CD4-positive, alpha-beta T cell (primary cell): ENCODE measurements at regions not wholly inside any gene's neighbourhood (a gene's known extent, or its start where the extent isn't known, plus 50 kb on each side); places are given as distances from the start of the nearest gene placed in this dataset.

ENCODE experiments used
- ATAC-seq: fragments of 200-7000 bp; cut with Tn5 transposase; one replicate; pipeline ENCODE4 v1.10.0; 2022; ENCODE audit warnings: mild to moderate bottlenecking; ENCODE audit not compliant: poor library complexity
- CTCF ChIA-PET: fragments of 350-600 bp; sonication (Branson Sonifier 250); formaldehyde crosslinking; loops from one replicate; lab custom pipeline; 2021; ENCODE audit warnings: antibody characterized with exemption, inconsistent platforms; lab: Charles Lee
- POLR2A ChIA-PET: fragments of 350-600 bp; sonication (Branson Sonifier 250); formaldehyde crosslinking; loops from one replicate; lab custom pipeline; 2021; ENCODE audit warnings: antibody characterized with exemption, inconsistent platforms; lab: Charles Lee
- DNase-seq, 14 experiments: peaks; one replicate each; pipeline ENCODE4 v3.0.0-alpha.2; 2013 to 2020; ENCODE audit warnings: mixed read lengths in 2 of 14
- H3K27ac ChIP-seq, 2 donors: one replicate each; pipeline versions ENCODE4 v1.5.1 to v1.7.0; 2013; ENCODE audit warnings: low read length in 2 of 2, low read depth in 1 of 2, mild to moderate bottlenecking in 1 of 2
- H3K27me3 ChIP-seq, 2 experiments: 1 replicate in 1 of 2; 2 replicates in 1 of 2; pipeline versions ENCODE4 v1.6.1 to v1.7.0; 2013; ENCODE audit warnings: low read length in 2 of 2, control low read depth in 1 of 2, mild to moderate bottlenecking in 1 of 2, moderate library complexity in 1 of 2; ENCODE audit not compliant: insufficient read depth in 2 of 2, control insufficient read depth in 1 of 2
- H3K36me3 ChIP-seq: one replicate; pipeline ENCODE4 v1.6.1; 2013; ENCODE audit warnings: low read length, control low read depth; ENCODE audit not compliant: insufficient read depth
- H3K4me1 ChIP-seq: one replicate; pipeline ENCODE4 v1.6.1; 2013; ENCODE audit warnings: low read length, control low read depth; ENCODE audit not compliant: insufficient read depth
- H3K4me3 ChIP-seq: one replicate; pipeline ENCODE4 v1.5.1; 2013; ENCODE audit warnings: mild to moderate bottlenecking, low read length, moderate library complexity
- H3K9me3 ChIP-seq, 2 experiments: 1 replicate in 1 of 2; 2 replicates in 1 of 2; pipeline versions ENCODE4 v1.6.1 to v1.7.0; 2013; ENCODE audit warnings: low read length in 2 of 2, mild to moderate bottlenecking in 2 of 2, control low read depth in 1 of 2, moderate library complexity in 1 of 2; ENCODE audit not compliant: control insufficient read depth in 1 of 2, insufficient read depth in 1 of 2
- H3K27ac Mint-ChIP-seq: one replicate; pipeline ENCODE4 v1.8.0; 2020; ENCODE audit warnings: mixed read lengths
- H3K27me3 Mint-ChIP-seq: one replicate; pipeline ENCODE4 v1.8.0; 2021; ENCODE audit warnings: mixed read lengths
- H3K36me3 Mint-ChIP-seq: one replicate; pipeline ENCODE4 v1.8.0; 2021; ENCODE audit warnings: low read depth, mixed read lengths
- H3K4me1 Mint-ChIP-seq: one replicate; pipeline ENCODE4 v1.8.0; 2021; ENCODE audit warnings: low read depth, mixed read lengths
- H3K4me3 Mint-ChIP-seq: one replicate; pipeline ENCODE4 v1.8.0; 2020; ENCODE audit warnings: mild to moderate bottlenecking, mixed read lengths
- H3K9me3 Mint-ChIP-seq: one replicate; pipeline ENCODE4 v1.8.0; 2020; ENCODE audit warnings: mixed read lengths
- intact Hi-C, 2 experiments: fragments of 100-400 bp; cut with DNase I in 1 of 2; cut with micrococcal nuclease in 1 of 2; formaldehyde crosslinking; loops; one replicate each; pipeline versions ENCODE4 v1.15.1 to v1.9.0; 2023 to 2025; cut with DNase I, micrococcal nuclease
- TF ChIP-seq, protein P1 (sequence below): fragments of 200-600 bp; IDR thresholded peaks from one replicate; pipeline ENCODE4 v1.8.0; 2022; ENCODE audit warnings: antibody characterized with exemption, mild to moderate bottlenecking

GRCh38 chr12:43117226-43117930 is 434.6 kb downstream of the ADAMTS20 start:
- Histone ChIP-seq H3K4me3 (no peak overlapping the region), H3K27me3 (no peaks in the 10 kb centered on the region), H3K36me3 (no peaks in the 10 kb centered on the region), H3K27ac (no peak overlapping the region), H3K4me1 (no peaks in the 10 kb centered on the region), H3K9me3 (no peaks in the 10 kb centered on the region)
- ChIA-PET CTCF (no interaction called here), POLR2A (no interaction called here)
- TF ChIP-seq, protein P1, sequence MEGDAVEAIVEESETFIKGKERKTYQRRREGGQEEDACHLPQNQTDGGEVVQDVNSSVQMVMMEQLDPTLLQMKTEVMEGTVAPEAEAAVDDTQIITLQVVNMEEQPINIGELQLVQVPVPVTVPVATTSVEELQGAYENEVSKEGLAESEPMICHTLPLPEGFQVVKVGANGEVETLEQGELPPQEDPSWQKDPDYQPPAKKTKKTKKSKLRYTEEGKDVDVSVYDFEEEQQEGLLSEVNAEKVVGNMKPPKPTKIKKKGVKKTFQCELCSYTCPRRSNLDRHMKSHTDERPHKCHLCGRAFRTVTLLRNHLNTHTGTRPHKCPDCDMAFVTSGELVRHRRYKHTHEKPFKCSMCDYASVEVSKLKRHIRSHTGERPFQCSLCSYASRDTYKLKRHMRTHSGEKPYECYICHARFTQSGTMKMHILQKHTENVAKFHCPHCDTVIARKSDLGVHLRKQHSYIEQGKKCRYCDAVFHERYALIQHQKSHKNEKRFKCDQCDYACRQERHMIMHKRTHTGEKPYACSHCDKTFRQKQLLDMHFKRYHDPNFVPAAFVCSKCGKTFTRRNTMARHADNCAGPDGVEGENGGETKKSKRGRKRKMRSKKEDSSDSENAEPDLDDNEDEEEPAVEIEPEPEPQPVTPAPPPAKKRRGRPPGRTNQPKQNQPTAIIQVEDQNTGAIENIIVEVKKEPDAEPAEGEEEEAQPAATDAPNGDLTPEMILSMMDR, result no peak
- Mint-ChIP-seq H3K27me3 (no peaks in the 10 kb centered on the region), H3K9me3 (peaks cover 3% of the 10 kb centered on the region), H3K4me1 (no peaks in the 10 kb centered on the region), H3K4me3 (no peak overlapping the region), H3K27ac (no peak overlapping the region), H3K36me3 (no peaks in the 10 kb centered on the region)
- DNase-seq (no peak), ATAC-seq (no peak)
- intact Hi-C loops, result no loop called here

GRCh38 chr12:43115441-43116160 is 436.4 kb downstream of the ADAMTS20 start:
- H3K4me1 ChIP-seq, result no peaks in the 10 kb centered on the region
- H3K4me1 Mint-ChIP-seq, result no peaks in the 10 kb centered on the region
- H3K36me3 Mint-ChIP-seq, result no peaks in the 10 kb centered on the region
- no peaks in the 10 kb centered on the region for H3K27me3 Mint-ChIP-seq
- TF ChIP-seq, protein P1, result no peak
- H3K27ac Mint-ChIP-seq, result no peak overlapping the region
- no peak overlapping the region for H3K4me3 ChIP-seq
- H3K9me3 ChIP-seq, result no peaks in the 10 kb centered on the region
- ChIA-PET POLR2A (no interaction called here), CTCF (no interaction called here)
- H3K36me3 ChIP-seq, result no peaks in the 10 kb centered on the region
- DNase-seq (no peak), ATAC-seq (no peak)
- H3K27me3 ChIP-seq, result no peaks in the 10 kb centered on the region
- peaks cover 3% of the 10 kb centered on the region for H3K9me3 Mint-ChIP-seq
- H3K4me3 Mint-ChIP-seq, result no peak overlapping the region
- intact Hi-C loops, result no loop called here
- H3K27ac ChIP-seq, result no peak overlapping the region

DNA sequence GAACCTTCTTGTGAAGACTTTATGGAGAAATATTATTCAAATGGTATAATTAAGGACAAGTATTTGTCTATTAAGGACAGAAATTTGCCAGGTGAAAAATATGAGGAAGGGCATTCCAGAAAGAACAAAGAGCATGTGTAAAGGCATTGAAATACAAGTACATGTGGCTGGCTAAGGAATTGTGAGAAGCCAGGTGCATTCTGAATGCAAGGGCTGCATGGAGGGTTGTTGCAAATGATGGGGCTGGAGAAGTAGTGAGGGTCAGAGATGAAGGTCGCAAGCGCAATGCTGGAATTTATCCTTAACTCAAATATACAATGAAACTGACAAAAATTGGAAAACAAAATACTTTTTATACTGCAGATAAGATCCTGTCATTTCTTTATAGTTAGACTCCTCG is 437.7 kb downstream of the ADAMTS20 start:
- no peaks in the 10 kb centered on the region for H3K4me1 Mint-ChIP-seq
- POLR2A ChIA-PET, result no interaction called here
- no peak overlapping the region for H3K4me3 Mint-ChIP-seq
- Histone ChIP-seq H3K27me3 (no peaks in the 10 kb centered on the region), H3K4me1 (no peaks in the 10 kb centered on the region), H3K4me3 (no peak overlapping the region), H3K27ac (no peak overlapping the region), H3K9me3 (no peaks in the 10 kb centered on the region), H3K36me3 (no peaks in the 10 kb centered on the region)
- CTCF ChIA-PET, result no interaction called here
- no peaks in the 10 kb centered on the region for H3K36me3 Mint-ChIP-seq
- intact Hi-C loops, result no loop called here
- peaks cover 5% of the 10 kb centered on the region for H3K9me3 Mint-ChIP-seq
- TF ChIP-seq, protein P1, result no peak
- ATAC-seq (no peak), DNase-seq (no peak)
- no peak overlapping the region for H3K27ac Mint-ChIP-seq
- H3K27me3 Mint-ChIP-seq, result no peaks in the 10 kb centered on the region
